ENCODE measurements at regions not wholly inside any gene's neighbourhood (a gene's known extent, or its start where the extent isn't known, plus 50 kb on each side); places are given as distances from the start of the nearest gene placed in this dataset.

DNA sequence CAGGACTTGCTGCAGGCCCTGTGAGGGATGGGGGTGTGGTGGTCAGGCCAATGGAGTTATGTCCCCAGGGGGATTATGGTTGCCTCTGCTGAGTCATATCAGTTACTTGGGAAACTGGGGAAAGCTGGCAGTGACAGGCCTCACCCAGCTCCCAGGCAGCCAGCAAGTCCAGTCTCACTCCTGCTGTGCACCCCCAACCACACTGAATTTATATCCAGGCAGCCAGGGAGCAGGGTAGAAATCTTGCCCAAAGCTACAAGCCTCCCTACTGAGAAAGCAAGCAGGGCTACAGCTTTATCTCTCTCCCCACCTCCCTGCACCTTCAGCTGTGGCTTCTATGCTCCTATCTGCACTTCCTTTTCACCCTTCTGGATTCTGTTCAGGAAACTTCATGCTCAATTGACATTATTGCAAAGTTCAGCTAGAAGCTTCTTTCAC is 2076.0 kb upstream of the CDH9 start:
- TF ChIP-seq, protein P1, sequence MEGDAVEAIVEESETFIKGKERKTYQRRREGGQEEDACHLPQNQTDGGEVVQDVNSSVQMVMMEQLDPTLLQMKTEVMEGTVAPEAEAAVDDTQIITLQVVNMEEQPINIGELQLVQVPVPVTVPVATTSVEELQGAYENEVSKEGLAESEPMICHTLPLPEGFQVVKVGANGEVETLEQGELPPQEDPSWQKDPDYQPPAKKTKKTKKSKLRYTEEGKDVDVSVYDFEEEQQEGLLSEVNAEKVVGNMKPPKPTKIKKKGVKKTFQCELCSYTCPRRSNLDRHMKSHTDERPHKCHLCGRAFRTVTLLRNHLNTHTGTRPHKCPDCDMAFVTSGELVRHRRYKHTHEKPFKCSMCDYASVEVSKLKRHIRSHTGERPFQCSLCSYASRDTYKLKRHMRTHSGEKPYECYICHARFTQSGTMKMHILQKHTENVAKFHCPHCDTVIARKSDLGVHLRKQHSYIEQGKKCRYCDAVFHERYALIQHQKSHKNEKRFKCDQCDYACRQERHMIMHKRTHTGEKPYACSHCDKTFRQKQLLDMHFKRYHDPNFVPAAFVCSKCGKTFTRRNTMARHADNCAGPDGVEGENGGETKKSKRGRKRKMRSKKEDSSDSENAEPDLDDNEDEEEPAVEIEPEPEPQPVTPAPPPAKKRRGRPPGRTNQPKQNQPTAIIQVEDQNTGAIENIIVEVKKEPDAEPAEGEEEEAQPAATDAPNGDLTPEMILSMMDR (IDR thresholded peaks at IDR 0.05), result no peak
- TF ChIP-seq ZFX (IDR thresholded peaks at IDR 0.05; ENCODE audit: borderline replicate concordance), result no peak
